ENCODE measurements at regions not wholly inside any gene's neighbourhood (a gene's known extent, or its start where the extent isn't known, plus 50 kb on each side); places are given as distances from the start of the nearest gene placed in this dataset.

DNA sequence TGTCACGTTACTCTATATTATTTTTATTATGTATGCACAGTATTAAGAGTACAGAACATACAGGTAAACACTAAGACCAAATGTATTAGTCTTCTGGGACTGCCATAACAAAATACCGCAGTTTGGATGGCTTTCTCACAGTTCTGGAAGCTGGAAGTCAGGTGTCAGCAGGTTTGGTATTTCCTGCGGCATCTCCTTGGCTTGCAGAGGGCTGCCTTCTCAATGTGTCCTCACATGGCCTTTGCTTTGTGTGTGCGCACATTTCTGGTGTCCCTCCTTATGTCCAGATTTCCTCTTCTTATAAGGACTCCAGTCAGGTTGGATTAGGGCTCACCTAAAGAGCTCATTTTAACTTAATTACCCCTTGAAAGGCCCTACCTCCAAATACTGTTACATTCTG, 53.8 kb upstream of the CPOX start:
- TF ChIP-seq RARB (CRISPR knock-in tag; IDR thresholded peaks at IDR 0.05), result no peak
- TF ChIP-seq TOX (CRISPR knock-in tag; IDR thresholded peaks at IDR 0.05; ENCODE audit: borderline replicate concordance), result no peak
- TF ChIP-seq, protein P1, sequence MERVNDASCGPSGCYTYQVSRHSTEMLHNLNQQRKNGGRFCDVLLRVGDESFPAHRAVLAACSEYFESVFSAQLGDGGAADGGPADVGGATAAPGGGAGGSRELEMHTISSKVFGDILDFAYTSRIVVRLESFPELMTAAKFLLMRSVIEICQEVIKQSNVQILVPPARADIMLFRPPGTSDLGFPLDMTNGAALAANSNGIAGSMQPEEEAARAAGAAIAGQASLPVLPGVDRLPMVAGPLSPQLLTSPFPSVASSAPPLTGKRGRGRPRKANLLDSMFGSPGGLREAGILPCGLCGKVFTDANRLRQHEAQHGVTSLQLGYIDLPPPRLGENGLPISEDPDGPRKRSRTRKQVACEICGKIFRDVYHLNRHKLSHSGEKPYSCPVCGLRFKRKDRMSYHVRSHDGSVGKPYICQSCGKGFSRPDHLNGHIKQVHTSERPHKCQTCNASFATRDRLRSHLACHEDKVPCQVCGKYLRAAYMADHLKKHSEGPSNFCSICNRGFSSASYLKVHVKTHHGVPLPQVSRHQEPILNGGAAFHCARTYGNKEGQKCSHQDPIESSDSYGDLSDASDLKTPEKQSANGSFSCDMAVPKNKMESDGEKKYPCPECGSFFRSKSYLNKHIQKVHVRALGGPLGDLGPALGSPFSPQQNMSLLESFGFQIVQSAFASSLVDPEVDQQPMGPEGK (CRISPR knock-in tag; IDR thresholded peaks at IDR 0.05; ENCODE audit: borderline replicate concordance), result no peak
- no peak for TF ChIP-seq ZNF565 (CRISPR knock-in tag; conservative IDR thresholded peaks at IDR 0.05; ENCODE audit: low read depth)
- no peak for TF ChIP-seq PPARA (CRISPR knock-in tag; IDR thresholded peaks at IDR 0.05; ENCODE audit: borderline replicate concordance)
- no peak for TF ChIP-seq BACH2 (CRISPR knock-in tag; IDR thresholded peaks at IDR 0.05; ENCODE audit: borderline replicate concordance)
- TF ChIP-seq ZFP3 (CRISPR knock-in tag; IDR thresholded peaks at IDR 0.05), result no peak
- TF ChIP-seq, protein P2, sequence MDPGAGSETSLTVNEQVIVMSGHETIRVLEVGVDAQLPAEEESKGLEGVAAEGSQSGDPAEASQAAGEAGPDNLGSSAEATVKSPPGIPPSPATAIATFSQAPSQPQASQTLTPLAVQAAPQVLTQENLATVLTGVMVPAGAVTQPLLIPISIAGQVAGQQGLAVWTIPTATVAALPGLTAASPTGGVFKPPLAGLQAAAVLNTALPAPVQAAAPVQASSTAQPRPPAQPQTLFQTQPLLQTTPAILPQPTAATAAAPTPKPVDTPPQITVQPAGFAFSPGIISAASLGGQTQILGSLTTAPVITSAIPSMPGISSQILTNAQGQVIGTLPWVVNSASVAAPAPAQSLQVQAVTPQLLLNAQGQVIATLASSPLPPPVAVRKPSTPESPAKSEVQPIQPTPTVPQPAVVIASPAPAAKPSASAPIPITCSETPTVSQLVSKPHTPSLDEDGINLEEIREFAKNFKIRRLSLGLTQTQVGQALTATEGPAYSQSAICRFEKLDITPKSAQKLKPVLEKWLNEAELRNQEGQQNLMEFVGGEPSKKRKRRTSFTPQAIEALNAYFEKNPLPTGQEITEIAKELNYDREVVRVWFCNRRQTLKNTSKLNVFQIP (CRISPR knock-in tag; IDR thresholded peaks at IDR 0.05; ENCODE audit: borderline replicate concordance, low read depth), result no peak
- no peak for TF ChIP-seq ARNTL (CRISPR knock-in tag; IDR thresholded peaks at IDR 0.05; ENCODE audit: borderline replicate concordance, low read depth)
- no peak for TF ChIP-seq ZNF70 (CRISPR knock-in tag; IDR thresholded peaks at IDR 0.05)
- no peak for TF ChIP-seq SNAI2 (CRISPR knock-in tag; IDR thresholded peaks at IDR 0.05)
- TF ChIP-seq ZC3H10 (CRISPR knock-in tag; IDR thresholded peaks at IDR 0.05), result no peak
- no peak for TF ChIP-seq GLIS3 (CRISPR knock-in tag; IDR thresholded peaks at IDR 0.05)

Measured in SK-N-SH treated with all-trans-retinoic acid at 6 μM for 48 hours (cell line).